Cardiac fibroblast (primary cell): ENCODE measurements at regions not wholly inside any gene's neighbourhood (a gene's known extent, or its start where the extent isn't known, plus 50 kb on each side); places are given as distances from the start of the nearest gene placed in this dataset.

Experiments
- DNase-seq, 2 donors: peaks; one replicate each; pipeline versions ENCODE4 v3.0.0 to v3.0.0-alpha.2; 2010; ENCODE audit warnings: low read depth in 2 of 2
- H3K4me3 ChIP-seq, 2 donors: replicated peaks in 1 of 2; 1 replicate in 1 of 2; 2 replicates in 1 of 2; pipeline ENCODE4 v1.5.1; 2011; ENCODE audit warnings: low read depth in 2 of 2, low read length in 2 of 2, mild to moderate bottlenecking in 2 of 2, moderate library complexity in 1 of 2
- CTCF ChIP-seq: IDR thresholded peaks from one replicate; pipeline ENCODE4 v1.5.1; 2011; ENCODE audit warnings: low read depth, mild to moderate bottlenecking, low read length, inconsistent platforms

GRCh38 chr1:55309786-55310504, 94.8 kb upstream of the USP24 start:
- no peak for DNase-seq
- no peak for TF ChIP-seq CTCF
- no peak overlapping the region for H3K4me3 ChIP-seq

DNA sequence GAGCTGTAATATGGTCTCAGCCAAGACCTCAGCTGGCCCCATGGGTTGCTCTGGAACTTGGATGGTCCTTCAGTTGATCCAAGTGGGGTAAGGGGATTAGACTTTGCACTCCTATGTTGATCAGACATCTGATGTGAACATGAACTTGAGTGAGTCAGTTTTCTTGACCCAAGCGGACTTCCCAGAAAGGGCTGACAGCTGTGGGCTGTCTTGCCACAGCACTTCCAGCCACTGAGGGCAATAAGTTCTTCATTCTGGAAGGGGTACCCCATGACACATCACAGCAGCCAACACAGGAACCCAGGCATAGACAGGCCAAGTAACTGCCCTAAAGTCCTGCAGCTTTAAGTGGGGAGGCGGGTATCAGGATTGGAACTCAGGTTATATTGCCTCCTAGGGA, 93.9 kb upstream of the USP24 start:
- peak; percentile 31 to 62 for DNase-seq
- no peak overlapping the region for H3K4me3 ChIP-seq
- no peak for TF ChIP-seq CTCF

- DNase-seq, result peak in 1 of 2 donors; percentile 54
- H3K4me3 ChIP-seq, result no peak overlapping the region
- no peak for TF ChIP-seq CTCF
These were observed 90.6 kb upstream of the USP24 start for GRCh38 chr1:55305735-55306134.

DNA sequence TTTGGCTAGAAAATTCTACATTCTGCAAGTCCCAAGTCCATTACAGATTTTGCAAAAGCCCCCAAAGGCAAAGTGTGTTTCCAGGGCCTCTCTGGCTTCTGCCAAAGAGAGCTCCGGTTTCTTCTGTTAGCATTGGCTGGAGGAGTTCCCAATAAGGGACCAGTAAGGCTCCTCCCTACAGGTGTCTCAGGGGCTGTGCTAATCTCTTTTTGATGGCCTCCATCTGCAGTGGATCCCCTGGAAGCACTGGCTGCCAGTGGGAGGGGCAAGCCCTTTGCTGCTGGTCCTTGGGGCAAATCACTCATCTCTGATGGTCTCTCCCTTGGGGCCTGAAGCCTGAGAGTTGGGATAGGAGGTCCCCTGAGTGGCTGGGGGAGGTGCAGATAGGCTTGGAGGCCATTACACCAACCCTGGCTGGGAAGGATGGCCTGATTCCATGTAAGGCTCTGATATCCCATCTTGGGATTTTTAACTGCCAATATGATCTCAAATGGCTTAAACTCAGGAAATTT, 89.1 kb upstream of the USP24 start:
- no peak for DNase-seq
- TF ChIP-seq CTCF, result no peak
- H3K4me3 ChIP-seq, result no peak overlapping the region

- TF ChIP-seq CTCF, result no peak
- H3K4me3 ChIP-seq, result no peak overlapping the region
- no peak for DNase-seq
These were observed 87.8 kb upstream of the USP24 start for GRCh38 chr1:55302972-55303371.

DNA sequence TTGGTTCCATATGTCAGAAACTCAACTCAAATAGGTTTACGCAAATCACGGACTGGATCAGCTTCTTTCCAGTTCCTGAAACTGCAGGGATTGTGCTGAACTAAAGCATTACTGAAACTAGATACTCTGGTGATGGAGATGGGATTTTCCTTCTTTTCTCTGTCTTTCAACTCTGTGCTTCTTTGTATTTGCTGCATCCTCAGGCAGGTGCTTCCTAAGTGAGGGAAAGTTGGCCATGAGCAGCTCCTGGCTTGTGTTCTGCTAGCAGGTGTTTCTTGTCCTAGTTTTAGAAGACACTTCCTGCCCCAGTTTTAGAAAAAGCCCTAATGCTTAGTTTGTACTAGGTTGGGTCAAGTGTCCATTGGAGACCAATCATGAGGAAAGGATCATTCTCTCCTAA, 86.7 kb upstream of the USP24 start:
- DNase-seq, result no peak
- H3K4me3 ChIP-seq, result no peak overlapping the region
- TF ChIP-seq CTCF, result no peak

DNA sequence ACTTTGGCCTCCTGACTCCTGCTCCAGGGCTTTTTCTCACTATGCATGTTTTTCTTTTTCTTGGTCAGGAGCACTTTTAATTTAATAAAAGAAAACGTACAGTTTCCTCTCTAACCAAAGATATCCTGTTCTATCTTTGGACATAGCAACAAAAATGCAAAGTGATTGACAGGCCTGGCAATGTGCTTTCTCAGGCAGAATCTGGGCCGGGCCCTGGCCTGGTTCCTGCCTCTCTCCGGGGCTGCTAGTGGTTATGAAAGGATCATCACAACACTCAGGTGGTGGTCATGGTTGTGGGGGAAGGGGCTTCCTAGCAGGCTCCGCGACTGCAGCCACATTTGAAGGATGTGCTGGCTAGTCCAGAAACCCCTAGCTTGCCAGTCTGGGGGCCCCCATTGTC, 85.8 kb upstream of the USP24 start:
- DNase-seq, result no peak
- no peak for TF ChIP-seq CTCF
- no peak overlapping the region for H3K4me3 ChIP-seq
